ENCODE measurements at regions not wholly inside any gene's neighbourhood (a gene's known extent, or its start where the extent isn't known, plus 50 kb on each side); places are given as distances from the start of the nearest gene placed in this dataset.

DNA sequence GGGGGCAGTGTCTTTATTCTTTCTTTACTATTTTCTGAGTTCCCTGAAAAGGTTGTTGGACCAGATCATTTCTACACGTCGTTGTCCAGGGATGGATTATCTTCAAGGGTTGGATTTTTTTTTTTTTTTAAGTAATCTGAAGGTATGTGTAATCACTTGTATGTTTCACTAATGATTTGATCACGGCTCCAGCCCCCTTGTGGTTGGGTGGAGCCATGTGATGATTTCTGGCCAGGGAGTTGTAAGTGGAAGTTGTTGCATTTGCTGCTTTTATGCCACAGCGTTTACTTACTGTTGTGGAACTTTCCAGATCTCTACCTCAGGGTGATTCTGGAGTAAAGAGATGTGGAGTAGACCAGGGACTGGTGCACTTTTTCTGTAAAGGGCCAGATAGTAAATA lies 390.3 kb downstream of the AACS start:
- H3K27me3 ChIP-seq (ENCODE audit: control insufficient read depth in 3 of 3, insufficient read depth in 3 of 3, low read length in 3 of 3), result peaks cover 0 to 6% (median 0%) of the 10 kb centered on the region in 3 donors
- no peak overlapping the region for H3K27ac ChIP-seq (ENCODE audit: low read depth, low read length)
- no peak overlapping the region for H3K4me3 ChIP-seq (ENCODE audit: low read length in 3 of 3)
- H3K9ac ChIP-seq (ENCODE audit: low read depth in 1 of 3, low read length in 3 of 3), result no peak overlapping the region
- H3K4me1 ChIP-seq (ENCODE audit: control insufficient read depth in 3 of 3, insufficient read depth in 3 of 3, low read length in 3 of 3), result no peaks in the 10 kb centered on the region
- no peaks in the 10 kb centered on the region for H3K36me3 ChIP-seq (ENCODE audit: control insufficient read depth in 3 of 3, insufficient read depth in 3 of 3, low read length in 3 of 3)
- H3K9me3 ChIP-seq (ENCODE audit: control insufficient read depth in 3 of 3, low read length in 3 of 3), result no peaks in the 10 kb centered on the region

- H3K27ac ChIP-seq (ENCODE audit: low read depth, low read length), result no peak overlapping the region
- no peak overlapping the region for H3K4me3 ChIP-seq (ENCODE audit: low read length in 3 of 3)
- H3K9ac ChIP-seq (ENCODE audit: low read depth in 1 of 3, low read length in 3 of 3), result no peak overlapping the region
Measured at GRCh38 chr12:125458552-125459268, 393.5 kb downstream of the AACS start.

DNA sequence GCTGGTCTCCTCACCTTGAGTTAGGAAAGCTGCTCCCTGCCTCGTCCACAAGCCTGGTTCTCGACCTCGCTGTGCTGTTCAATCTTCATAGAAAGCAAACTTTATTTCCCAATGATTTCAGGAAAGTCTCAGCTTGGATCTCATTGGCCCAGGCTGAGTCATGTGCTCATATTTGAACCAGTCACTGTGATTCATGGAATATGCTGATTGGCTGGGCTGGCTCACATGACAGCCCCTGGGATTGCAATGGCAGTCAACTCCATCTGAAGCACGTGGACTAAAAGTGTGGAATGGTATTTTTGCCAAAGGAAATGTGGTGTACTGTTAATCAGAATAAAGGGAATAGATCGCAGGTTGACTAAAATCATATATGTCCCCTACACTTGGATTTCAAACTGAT lies 396.6 kb downstream of the AACS start:
- no peak overlapping the region for H3K27ac ChIP-seq (ENCODE audit: low read depth, low read length)
- H3K9me3 ChIP-seq (ENCODE audit: control insufficient read depth in 3 of 3, low read length in 3 of 3), result no peaks in the 10 kb centered on the region
- no peaks in the 10 kb centered on the region for H3K4me1 ChIP-seq (ENCODE audit: control insufficient read depth in 3 of 3, insufficient read depth in 3 of 3, low read length in 3 of 3)
- no peak overlapping the region for H3K4me3 ChIP-seq (ENCODE audit: low read length in 3 of 3)
- H3K36me3 ChIP-seq (ENCODE audit: control insufficient read depth in 3 of 3, insufficient read depth in 3 of 3, low read length in 3 of 3), result no peaks in the 10 kb centered on the region
- peaks cover 0 to 2% (median 0%) of the 10 kb centered on the region in 3 donors for H3K27me3 ChIP-seq (ENCODE audit: control insufficient read depth in 3 of 3, insufficient read depth in 3 of 3, low read length in 3 of 3)
- H3K9ac ChIP-seq (ENCODE audit: low read depth in 1 of 3, low read length in 3 of 3), result no peak overlapping the region

More at GRCh38 chr12:125458552-125459268, 393.5 kb downstream of the AACS start:
- H3K36me3 ChIP-seq (ENCODE audit: control insufficient read depth in 3 of 3, insufficient read depth in 3 of 3, low read length in 3 of 3), result no peaks in the 10 kb centered on the region
- H3K9me3 ChIP-seq (ENCODE audit: control insufficient read depth in 3 of 3, low read length in 3 of 3), result no peaks in the 10 kb centered on the region
- no peaks in the 10 kb centered on the region for H3K4me1 ChIP-seq (ENCODE audit: control insufficient read depth in 3 of 3, insufficient read depth in 3 of 3, low read length in 3 of 3)
- H3K27me3 ChIP-seq (ENCODE audit: control insufficient read depth in 3 of 3, insufficient read depth in 3 of 3, low read length in 3 of 3), result peaks cover 0 to 6% (median 0%) of the 10 kb centered on the region in 3 donors

GRCh38 chr12:125463386-125463785 lies 398.2 kb downstream of the AACS start:
- Histone ChIP-seq H3K9me3 (ENCODE audit: control insufficient read depth in 3 of 3, low read length in 3 of 3) (no peaks in the 10 kb centered on the region), H3K4me3 (ENCODE audit: low read length in 3 of 3) (no peak overlapping the region), H3K4me1 (ENCODE audit: control insufficient read depth in 3 of 3, insufficient read depth in 3 of 3, low read length in 3 of 3) (no peaks in the 10 kb centered on the region), H3K27me3 (ENCODE audit: control insufficient read depth in 3 of 3, insufficient read depth in 3 of 3, low read length in 3 of 3) (no peaks in the 10 kb centered on the region), H3K9ac (ENCODE audit: low read depth in 1 of 3, low read length in 3 of 3) (no peak overlapping the region), H3K27ac (ENCODE audit: low read depth, low read length) (no peak overlapping the region), H3K36me3 (ENCODE audit: control insufficient read depth in 3 of 3, insufficient read depth in 3 of 3, low read length in 3 of 3) (no peaks in the 10 kb centered on the region)

- Histone ChIP-seq H3K36me3 (ENCODE audit: control insufficient read depth in 3 of 3, insufficient read depth in 3 of 3, low read length in 3 of 3) (no peaks in the 10 kb centered on the region), H3K27me3 (ENCODE audit: control insufficient read depth in 3 of 3, insufficient read depth in 3 of 3, low read length in 3 of 3) (no peaks in the 10 kb centered on the region), H3K9me3 (ENCODE audit: control insufficient read depth in 3 of 3, low read length in 3 of 3) (no peaks in the 10 kb centered on the region), H3K4me1 (ENCODE audit: control insufficient read depth in 3 of 3, insufficient read depth in 3 of 3, low read length in 3 of 3) (no peaks in the 10 kb centered on the region), H3K4me3 (ENCODE audit: low read length in 3 of 3) (no peak overlapping the region), H3K9ac (ENCODE audit: low read depth in 1 of 3, low read length in 3 of 3) (no peak overlapping the region), H3K27ac (ENCODE audit: low read depth, low read length) (no peak overlapping the region)
Measured at GRCh38 chr12:125467363-125467762, 402.1 kb downstream of the AACS start.

DNA sequence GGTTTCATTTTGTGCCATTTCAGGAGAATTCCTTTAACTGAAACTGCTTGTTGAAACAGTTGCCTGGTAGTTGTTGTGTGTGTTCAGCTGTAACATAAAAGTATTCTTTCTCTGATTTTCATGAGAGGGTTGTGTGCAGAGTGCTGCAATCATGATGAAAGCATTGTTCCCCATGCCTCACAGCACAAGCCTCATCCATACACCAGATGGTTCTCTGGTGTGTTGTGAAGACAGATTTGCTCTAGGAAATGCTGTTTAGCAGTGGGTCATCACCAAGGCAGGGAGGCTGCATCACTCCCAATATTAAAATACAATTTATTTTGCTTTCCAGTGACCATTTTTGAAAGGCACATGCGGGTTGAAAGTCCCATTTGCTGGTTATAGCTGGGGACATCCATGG lies 404.4 kb downstream of the AACS start:
- Histone ChIP-seq H3K9me3 (ENCODE audit: control insufficient read depth in 3 of 3, low read length in 3 of 3) (peaks cover 0 to 3% (median 0%) of the 10 kb centered on the region in 3 donors), H3K9ac (ENCODE audit: low read depth in 1 of 3, low read length in 3 of 3) (no peak overlapping the region), H3K27me3 (ENCODE audit: control insufficient read depth in 3 of 3, insufficient read depth in 3 of 3, low read length in 3 of 3) (no peaks in the 10 kb centered on the region), H3K4me3 (ENCODE audit: low read length in 3 of 3) (no peak overlapping the region), H3K4me1 (ENCODE audit: control insufficient read depth in 3 of 3, insufficient read depth in 3 of 3, low read length in 3 of 3) (no peaks in the 10 kb centered on the region), H3K27ac (ENCODE audit: low read depth, low read length) (no peak overlapping the region), H3K36me3 (ENCODE audit: control insufficient read depth in 3 of 3, insufficient read depth in 3 of 3, low read length in 3 of 3) (no peaks in the 10 kb centered on the region)

GRCh38 chr12:125470838-125471783 lies 405.9 kb downstream of the AACS start:
- no peaks in the 10 kb centered on the region for H3K27me3 ChIP-seq (ENCODE audit: control insufficient read depth in 3 of 3, insufficient read depth in 3 of 3, low read length in 3 of 3)
- H3K36me3 ChIP-seq (ENCODE audit: control insufficient read depth in 3 of 3, insufficient read depth in 3 of 3, low read length in 3 of 3), result no peaks in the 10 kb centered on the region
- no peaks in the 10 kb centered on the region for H3K4me1 ChIP-seq (ENCODE audit: control insufficient read depth in 3 of 3, insufficient read depth in 3 of 3, low read length in 3 of 3)
- peaks cover 0 to 3% (median 0%) of the 10 kb centered on the region in 3 donors for H3K9me3 ChIP-seq (ENCODE audit: control insufficient read depth in 3 of 3, low read length in 3 of 3)
- no peak overlapping the region for H3K4me3 ChIP-seq (ENCODE audit: low read length in 3 of 3)
- H3K9ac ChIP-seq (ENCODE audit: low read depth in 1 of 3, low read length in 3 of 3), result no peak overlapping the region
- no peak overlapping the region for H3K27ac ChIP-seq (ENCODE audit: low read depth, low read length)

GRCh38 chr12:125473501-125473900 lies 408.3 kb downstream of the AACS start:
- Histone ChIP-seq H3K4me3 (ENCODE audit: low read length in 3 of 3) (no peak overlapping the region), H3K27me3 (ENCODE audit: control insufficient read depth in 3 of 3, insufficient read depth in 3 of 3, low read length in 3 of 3) (no peaks in the 10 kb centered on the region), H3K36me3 (ENCODE audit: control insufficient read depth in 3 of 3, insufficient read depth in 3 of 3, low read length in 3 of 3) (no peaks in the 10 kb centered on the region), H3K9me3 (ENCODE audit: control insufficient read depth in 3 of 3, low read length in 3 of 3) (peaks cover 0 to 3% (median 0%) of the 10 kb centered on the region in 3 donors), H3K9ac (ENCODE audit: low read depth in 1 of 3, low read length in 3 of 3) (no peak overlapping the region), H3K4me1 (ENCODE audit: control insufficient read depth in 3 of 3, insufficient read depth in 3 of 3, low read length in 3 of 3) (no peaks in the 10 kb centered on the region), H3K27ac (ENCODE audit: low read depth, low read length) (no peak overlapping the region)

DNA sequence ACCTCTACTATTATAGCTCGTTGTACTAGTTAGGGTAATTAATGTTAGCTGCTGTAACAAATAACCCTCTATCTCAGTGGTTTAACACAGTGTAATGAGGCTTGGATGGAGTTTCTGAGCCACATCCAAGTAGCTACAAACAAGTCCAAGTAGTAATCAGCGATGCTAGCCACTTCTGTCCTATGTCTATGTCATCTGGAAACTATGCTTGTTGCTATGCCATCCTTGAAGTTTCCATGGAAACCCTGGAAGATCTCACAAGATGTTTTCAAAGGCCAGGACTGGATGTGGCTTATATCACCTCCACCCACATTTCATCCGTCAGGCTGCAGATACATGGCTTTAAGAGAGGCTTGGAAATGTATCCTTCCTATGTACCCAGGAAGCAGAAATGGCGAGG lies 422.1 kb downstream of the AACS start:
- Histone ChIP-seq H3K36me3 (ENCODE audit: control insufficient read depth in 3 of 3, insufficient read depth in 3 of 3, low read length in 3 of 3) (no peaks in the 10 kb centered on the region), H3K27ac (ENCODE audit: low read depth, low read length) (no peak overlapping the region), H3K4me3 (ENCODE audit: low read length in 3 of 3) (no peak overlapping the region), H3K9me3 (ENCODE audit: control insufficient read depth in 3 of 3, low read length in 3 of 3) (peaks cover 0 to 5% (median 0%) of the 10 kb centered on the region in 3 donors), H3K9ac (ENCODE audit: low read depth in 1 of 3, low read length in 3 of 3) (no peak overlapping the region), H3K27me3 (ENCODE audit: control insufficient read depth in 3 of 3, insufficient read depth in 3 of 3, low read length in 3 of 3) (no peaks in the 10 kb centered on the region), H3K4me1 (ENCODE audit: control insufficient read depth in 3 of 3, insufficient read depth in 3 of 3, low read length in 3 of 3) (no peaks in the 10 kb centered on the region)

- Histone ChIP-seq H3K27ac (ENCODE audit: low read depth, low read length) (no peak overlapping the region), H3K36me3 (ENCODE audit: control insufficient read depth in 3 of 3, insufficient read depth in 3 of 3, low read length in 3 of 3) (no peaks in the 10 kb centered on the region), H3K27me3 (ENCODE audit: control insufficient read depth in 3 of 3, insufficient read depth in 3 of 3, low read length in 3 of 3) (no peaks in the 10 kb centered on the region), H3K4me1 (ENCODE audit: control insufficient read depth in 3 of 3, insufficient read depth in 3 of 3, low read length in 3 of 3) (no peaks in the 10 kb centered on the region), H3K9ac (ENCODE audit: low read depth in 1 of 3, low read length in 3 of 3) (no peak overlapping the region), H3K4me3 (ENCODE audit: low read length in 3 of 3) (no peak overlapping the region), H3K9me3 (ENCODE audit: control insufficient read depth in 3 of 3, low read length in 3 of 3) (peaks cover 0 to 6% (median 0%) of the 10 kb centered on the region in 3 donors)
Measured at GRCh38 chr12:125491553-125491952, 426.3 kb downstream of the AACS start.

All from skeletal muscle tissue (tissue), 3 donors.